Pancreas (tissue), 10 donors: ENCODE measurements at regions not wholly inside any gene's neighbourhood (a gene's known extent, or its start where the extent isn't known, plus 50 kb on each side); places are given as distances from the start of the nearest gene placed in this dataset.

Experiments
- ATAC-seq, 4 donors: fragments of 200-7000 bp; cut with Tn5 transposase; one replicate each; pipeline versions ENCODE4 v1.8.0 to v1.9.1; 2020; ENCODE audit warnings: mild to moderate bottlenecking in 4 of 4, moderate library complexity in 4 of 4
- DNase-seq, 6 donors: peaks; one replicate each; pipeline ENCODE4 v3.0.0-alpha.2; 2020
- FAIRE-seq: peaks from 2 replicates; lab custom pipeline; 2012; peaks lifted over from hg19 to GRCh38; lab: Jason Lieb, UNC
- H3K27ac ChIP-seq, 4 donors: fragments of 200-600 bp; sonication (generic); 1 replicate in 3 of 4; 2 replicates in 1 of 4; pipeline versions ENCODE4 v1.5.0 to v1.8.0; 2020
- H3K27me3 ChIP-seq, 4 donors: fragments of 200-600 bp; one replicate each; pipeline ENCODE4 v1.8.0; 2021
- H3K36me3 ChIP-seq, 3 donors: fragments of 200-600 bp; sonication (generic) in 1 of 3; one replicate each; pipeline versions ENCODE4 v1.5.0 to v1.8.0; 2020 to 2021
- H3K4me1 ChIP-seq, 3 donors: fragments of 200-600 bp; one replicate each; pipeline ENCODE4 v1.8.0; 2021
- H3K4me3 ChIP-seq, 4 donors: fragments of 200-600 bp; sonication (generic) in 2 of 4; one replicate each; pipeline versions ENCODE4 v1.5.0 to v1.8.0; 2020 to 2021
- H3K9me3 ChIP-seq, 4 donors: fragments of 200-600 bp; one replicate each; pipeline ENCODE4 v1.8.0; 2021
- WGBS, 2 donors: extraction: QIAGEN DNeasy Blood & Tissue Kit; methylation state at CpG; one replicate each; pipeline ENCODE4 v1.1.7; 2013; 5-methylcytosine and 5-hydroxymethylcytosine counted together
- intact Hi-C, 3 donors: fragments of 100-400 bp; cut with DNase I; formaldehyde crosslinking; loops; one replicate each; pipeline versions ENCODE4 v1.11.1 to v1.14.2; 2022
- TF ChIP-seq, protein P1 (sequence below), 4 donors: fragments of 200-600 bp; sonication (generic) in 3 of 4; IDR thresholded peaks; one replicate each; pipeline versions ENCODE4 v1.5.0 to v1.8.0; 2021; ENCODE audit warnings: antibody characterized with exemption in 4 of 4
- donor health status: healthy with polysubstance abuse.
- donor health status: DM: no; HTN: no; CAD: no; lungs with moderate emphysema.
- donor health status: DM: no; HTN: no; CAD: no.
- donor health status: control.
- donor health status: control.
- donor health status: Bipolar disorder and iron deficiency.
- donor health status: DM: yes; HTN: yes; CAD: no.
- donor health status: DM: no; HTN: no; CAD: no.
- donor health status: DM: no; HTN: no; CAD: no.
- donor health status: DM: yes; HTN: yes; CAD: no.

GRCh38 chrX:74242484-74243138 is 61.4 kb upstream of the ZCCHC13 start:
- 67 to 83% methylated on average over 8 of the region's 8 CpGs for WGBS, 2 donors
- H3K27ac ChIP-seq = no peak overlapping the region

GRCh38 chrX:74242050-74242449 is 61.9 kb upstream of the ZCCHC13 start:
- H3K27me3 ChIP-seq = no peaks in the 10 kb centered on the region
- H3K4me3 ChIP-seq = no peak overlapping the region
- no peaks in the 10 kb centered on the region for H3K4me1 ChIP-seq
- intact Hi-C loops = no loop called here
- no peak overlapping the region for H3K27ac ChIP-seq
- H3K9me3 ChIP-seq = no peaks in the 10 kb centered on the region
- FAIRE-seq (no peak), DNase-seq (no peak), ATAC-seq (no peak)
- no peaks in the 10 kb centered on the region for H3K36me3 ChIP-seq
- TF ChIP-seq, protein P1, sequence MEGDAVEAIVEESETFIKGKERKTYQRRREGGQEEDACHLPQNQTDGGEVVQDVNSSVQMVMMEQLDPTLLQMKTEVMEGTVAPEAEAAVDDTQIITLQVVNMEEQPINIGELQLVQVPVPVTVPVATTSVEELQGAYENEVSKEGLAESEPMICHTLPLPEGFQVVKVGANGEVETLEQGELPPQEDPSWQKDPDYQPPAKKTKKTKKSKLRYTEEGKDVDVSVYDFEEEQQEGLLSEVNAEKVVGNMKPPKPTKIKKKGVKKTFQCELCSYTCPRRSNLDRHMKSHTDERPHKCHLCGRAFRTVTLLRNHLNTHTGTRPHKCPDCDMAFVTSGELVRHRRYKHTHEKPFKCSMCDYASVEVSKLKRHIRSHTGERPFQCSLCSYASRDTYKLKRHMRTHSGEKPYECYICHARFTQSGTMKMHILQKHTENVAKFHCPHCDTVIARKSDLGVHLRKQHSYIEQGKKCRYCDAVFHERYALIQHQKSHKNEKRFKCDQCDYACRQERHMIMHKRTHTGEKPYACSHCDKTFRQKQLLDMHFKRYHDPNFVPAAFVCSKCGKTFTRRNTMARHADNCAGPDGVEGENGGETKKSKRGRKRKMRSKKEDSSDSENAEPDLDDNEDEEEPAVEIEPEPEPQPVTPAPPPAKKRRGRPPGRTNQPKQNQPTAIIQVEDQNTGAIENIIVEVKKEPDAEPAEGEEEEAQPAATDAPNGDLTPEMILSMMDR (IDR thresholded peaks at IDR 0.05) = no peak

More at GRCh38 chrX:74242484-74243138, 61.4 kb upstream of the ZCCHC13 start:
- Histone ChIP-seq H3K36me3 (no peaks in the 10 kb centered on the region), H3K4me3 (no peak overlapping the region), H3K4me1 (no peaks in the 10 kb centered on the region), H3K9me3 (no peaks in the 10 kb centered on the region), H3K27me3 (no peaks in the 10 kb centered on the region)
- TF ChIP-seq, protein P1 (IDR thresholded peaks at IDR 0.05) = no peak
- ATAC-seq (no peak), DNase-seq (no peak), FAIRE-seq (no peak)
- intact Hi-C loops = no loop called here

- no peak overlapping the region for H3K27ac ChIP-seq
- intact Hi-C loops = no loop called here
- H3K4me3 ChIP-seq = no peak overlapping the region
- no peaks in the 10 kb centered on the region for H3K9me3 ChIP-seq
- WGBS, 2 donors = 96 to 100% methylated on average over 1 of the region's 1 CpG
- no peak for DNase-seq
- no peak for FAIRE-seq
- H3K36me3 ChIP-seq = no peaks in the 10 kb centered on the region
- TF ChIP-seq, protein P1 (IDR thresholded peaks at IDR 0.05) = no peak
- no peak for ATAC-seq
- no peaks in the 10 kb centered on the region for H3K27me3 ChIP-seq
- H3K4me1 ChIP-seq = no peaks in the 10 kb centered on the region
These were observed 65.2 kb upstream of the ZCCHC13 start for GRCh38 chrX:74238771-74239170.

DNA sequence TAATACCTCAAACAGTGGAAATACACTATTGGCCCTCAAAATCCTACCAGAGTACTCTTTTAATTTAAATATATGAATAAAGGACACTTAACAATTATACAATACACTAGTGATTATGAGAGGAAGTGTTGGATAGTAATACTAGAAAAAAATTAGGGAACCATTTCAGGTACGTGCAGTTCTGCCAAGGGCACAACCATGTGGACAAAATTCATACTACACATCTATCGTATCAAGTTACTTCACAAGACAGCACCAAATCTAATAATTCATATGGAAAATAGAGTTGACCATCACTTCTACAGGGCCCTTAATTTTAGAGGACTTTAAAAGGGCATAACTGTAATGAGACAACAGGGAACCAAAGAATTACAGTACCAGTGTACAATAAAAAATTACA is 69.2 kb upstream of the ZCCHC13 start:
- H3K36me3 ChIP-seq = no peaks in the 10 kb centered on the region
- no peak overlapping the region for H3K27ac ChIP-seq
- no peaks in the 10 kb centered on the region for H3K27me3 ChIP-seq
- TF ChIP-seq, protein P1 (IDR thresholded peaks at IDR 0.05) = no peak
- intact Hi-C loops = no loop called here
- 69 to 86% methylated on average over 2 of the region's 2 CpGs for WGBS, 2 donors
- DNase-seq (no peak), ATAC-seq (no peak), FAIRE-seq (no peak)
- no peaks in the 10 kb centered on the region for H3K4me1 ChIP-seq
- no peak overlapping the region for H3K4me3 ChIP-seq
- no peaks in the 10 kb centered on the region for H3K9me3 ChIP-seq

GRCh38 chrX:74232859-74233258 is 71.1 kb upstream of the ZCCHC13 start:
- no peak for DNase-seq
- H3K27ac ChIP-seq = no peak overlapping the region
- intact Hi-C loops = no loop called here
- 72 to 96% methylated on average over 3 of the region's 3 CpGs for WGBS, 2 donors
- no peak for ATAC-seq
- no peaks in the 10 kb centered on the region for H3K27me3 ChIP-seq
- no peaks in the 10 kb centered on the region for H3K4me1 ChIP-seq
- no peak for FAIRE-seq
- TF ChIP-seq, protein P1 (IDR thresholded peaks at IDR 0.05) = no peak
- H3K36me3 ChIP-seq = no peaks in the 10 kb centered on the region
- H3K4me3 ChIP-seq = no peak overlapping the region
- H3K9me3 ChIP-seq = no peaks in the 10 kb centered on the region
